Right renal pelvis (tissue), 4 donors: ENCODE measurements at regions not wholly inside any gene's neighbourhood (a gene's known extent, or its start where the extent isn't known, plus 50 kb on each side); places are given as distances from the start of the nearest gene placed in this dataset.

Experiments used
- DNase-seq, 4 donors: peaks; one replicate each; pipeline ENCODE4 v3.0.0-alpha.2; 2013; ENCODE audit warnings: low read depth in 4 of 4, low spot score in 3 of 4, missing footprints in 1 of 4

- DNase-seq = no peak
Observed at GRCh38 chr7:17507717-17508116, 209.3 kb downstream of the AHR start.

GRCh38 chr7:17512181-17512675, 213.8 kb downstream of the AHR start:
- no peak for DNase-seq

GRCh38 chr7:17516771-17517170, 218.3 kb downstream of the AHR start:
- no peak for DNase-seq

- no peak for DNase-seq
Observed at GRCh38 chr7:17520941-17521340, 222.5 kb downstream of the AHR start.

GRCh38 chr7:17521437-17521836, 223.0 kb downstream of the AHR start:
- no peak for DNase-seq

- no peak for DNase-seq
Observed at GRCh38 chr7:17523813-17524739, 225.6 kb downstream of the AHR start.

- DNase-seq = no peak
Observed at GRCh38 chr7:17524746-17525145, 226.3 kb downstream of the AHR start.

GRCh38 chr7:17526621-17527020, 228.2 kb downstream of the AHR start:
- no peak for DNase-seq

GRCh38 chr7:17528636-17529035, 230.2 kb downstream of the AHR start:
- DNase-seq = no peak

- DNase-seq = no peak
Observed at GRCh38 chr7:17530244-17530643, 231.8 kb downstream of the AHR start.

- no peak for DNase-seq
Observed at GRCh38 chr7:17530741-17531421, 232.4 kb downstream of the AHR start.

GRCh38 chr7:17532861-17533404, 234.5 kb downstream of the AHR start:
- no peak for DNase-seq

- no peak for DNase-seq
Observed at GRCh38 chr7:17534348-17534747, 235.9 kb downstream of the AHR start.

GRCh38 chr7:17535776-17536175, 237.3 kb downstream of the AHR start:
- DNase-seq = no peak

GRCh38 chr7:17544401-17544800, 245.9 kb downstream of the AHR start:
- DNase-seq = no peak

- DNase-seq = no peak
Observed at GRCh38 chr7:17545348-17545747, 246.9 kb downstream of the AHR start.

- no peak for DNase-seq
Observed at GRCh38 chr7:17546189-17546588, 247.7 kb downstream of the AHR start.

- DNase-seq = no peak
Observed at GRCh38 chr7:17546592-17546991, 248.1 kb downstream of the AHR start.

- DNase-seq = no peak
Observed at GRCh38 chr7:17548014-17548653, 249.7 kb downstream of the AHR start.

- DNase-seq = no peak
Observed at GRCh38 chr7:17549406-17549805, 251.0 kb downstream of the AHR start.

- DNase-seq = no peak
Observed at GRCh38 chr7:17552373-17552772, 253.9 kb downstream of the AHR start.
